Brain microvascular endothelial cell (primary cell): ENCODE measurements at regions not wholly inside any gene's neighbourhood (a gene's known extent, or its start where the extent isn't known, plus 50 kb on each side); places are given as distances from the start of the nearest gene placed in this dataset.
A peak's percentile ranks its signal among the peaks of the same experiment; 100 is the strongest.

ENCODE experiments used
- DNase-seq: peaks from one replicate; pipeline ENCODE4 v3.0.0-alpha.2; 2020
- H3K27ac ChIP-seq: fragments of 250-450 bp; sonication (Bioruptor Pico); 2 replicates; pipeline ENCODE4 v1.5.1; 2020; ENCODE audit warnings: mild to moderate bottlenecking, moderate library complexity
- H3K27me3 ChIP-seq: fragments of 250-450 bp; sonication (Bioruptor Pico); replicated peaks from 2 replicates; pipeline ENCODE4 v1.5.1; 2020; ENCODE audit warnings: mild to moderate bottlenecking
- H3K36me3 ChIP-seq: fragments of 250-450 bp; sonication (Bioruptor Pico); replicated peaks from 2 replicates; pipeline ENCODE4 v1.5.1; 2020; ENCODE audit warnings: mild to moderate bottlenecking
- H3K4me3 ChIP-seq: 2 replicates; pipeline ENCODE4 v1.5.1; 2011; ENCODE audit warnings: low read depth, mild to moderate bottlenecking, control low read depth, low read length, moderate library complexity
- CTCF ChIP-seq: IDR thresholded peaks from 2 replicates; pipeline ENCODE4 v1.5.1; 2011; ENCODE audit warnings: low read depth, mild to moderate bottlenecking, moderate library complexity, low read length, control low read depth, inconsistent platforms; ENCODE audit errors: missing control alignments
- in situ Hi-C: cut with HindIII; loops from 2 replicates; pipeline ENCODE4 v1.10.0; 2017; ENCODE audit warnings: low sequenced_read_pairs, low pct_ligation_motif_present

- TF ChIP-seq CTCF = no peak
- H3K27ac ChIP-seq = no peak overlapping the region
- no peaks in the 10 kb centered on the region for H3K27me3 ChIP-seq
- no peaks in the 10 kb centered on the region for H3K36me3 ChIP-seq
- in situ Hi-C loops = no loop called here
- peak; percentile 24 for DNase-seq
- no peak overlapping the region for H3K4me3 ChIP-seq
Observed at GRCh38 chr3:111336511-111336910, 205.5 kb upstream of the CD96 start.

GRCh38 chr3:111338059-111338698 lies 203.8 kb upstream of the CD96 start:
- no peak overlapping the region for H3K27ac ChIP-seq
- no peak overlapping the region for H3K4me3 ChIP-seq
- peak; percentile 92 for TF ChIP-seq CTCF
- in situ Hi-C loops = no loop called here
- DNase-seq = peak; percentile 85
- no peaks in the 10 kb centered on the region for H3K36me3 ChIP-seq
- no peaks in the 10 kb centered on the region for H3K27me3 ChIP-seq

GRCh38 chr3:111339017-111339416 lies 203.0 kb upstream of the CD96 start:
- Histone ChIP-seq H3K27ac (no peak overlapping the region), H3K4me3 (no peak overlapping the region), H3K36me3 (no peaks in the 10 kb centered on the region), H3K27me3 (no peaks in the 10 kb centered on the region)
- in situ Hi-C loops = no loop called here
- TF ChIP-seq CTCF = no peak
- no peak for DNase-seq

GRCh38 chr3:111351334-111351733 lies 190.7 kb upstream of the CD96 start:
- no peak overlapping the region for H3K4me3 ChIP-seq
- no peaks in the 10 kb centered on the region for H3K27me3 ChIP-seq
- no peak overlapping the region for H3K27ac ChIP-seq
- peak; percentile 14 for DNase-seq
- no peaks in the 10 kb centered on the region for H3K36me3 ChIP-seq
- TF ChIP-seq CTCF = no peak
- in situ Hi-C loops = no loop called here

GRCh38 chr3:111352585-111352984 lies 189.4 kb upstream of the CD96 start:
- DNase-seq = no peak
- Histone ChIP-seq H3K27me3 (no peaks in the 10 kb centered on the region), H3K4me3 (no peak overlapping the region), H3K36me3 (no peaks in the 10 kb centered on the region), H3K27ac (no peak overlapping the region)
- in situ Hi-C loops = no loop called here
- TF ChIP-seq CTCF = no peak
